ENCODE measurements at regions not wholly inside any gene's neighbourhood (a gene's known extent, or its start where the extent isn't known, plus 50 kb on each side); places are given as distances from the start of the nearest gene placed in this dataset.

DNA sequence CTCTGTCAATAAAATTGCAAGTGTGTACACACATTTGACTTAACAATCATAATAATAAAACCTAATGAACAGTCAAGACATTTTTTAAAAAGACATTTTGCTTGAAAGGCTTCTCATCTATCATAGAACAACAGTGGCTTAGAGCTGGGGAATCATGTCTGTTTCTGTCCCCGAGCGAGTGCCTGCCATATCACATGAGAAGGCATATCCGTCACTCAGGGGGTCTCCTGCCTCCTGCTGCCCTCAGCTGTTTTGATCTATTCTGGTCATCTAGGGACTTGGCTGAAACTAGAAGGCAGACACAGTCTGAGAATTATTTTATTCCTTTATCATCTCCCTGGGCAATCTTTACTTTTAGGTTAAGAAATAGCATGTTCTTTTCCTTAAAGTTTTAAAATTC is 278.7 kb upstream of the KLF6 start:
- TF ChIP-seq, protein P1, sequence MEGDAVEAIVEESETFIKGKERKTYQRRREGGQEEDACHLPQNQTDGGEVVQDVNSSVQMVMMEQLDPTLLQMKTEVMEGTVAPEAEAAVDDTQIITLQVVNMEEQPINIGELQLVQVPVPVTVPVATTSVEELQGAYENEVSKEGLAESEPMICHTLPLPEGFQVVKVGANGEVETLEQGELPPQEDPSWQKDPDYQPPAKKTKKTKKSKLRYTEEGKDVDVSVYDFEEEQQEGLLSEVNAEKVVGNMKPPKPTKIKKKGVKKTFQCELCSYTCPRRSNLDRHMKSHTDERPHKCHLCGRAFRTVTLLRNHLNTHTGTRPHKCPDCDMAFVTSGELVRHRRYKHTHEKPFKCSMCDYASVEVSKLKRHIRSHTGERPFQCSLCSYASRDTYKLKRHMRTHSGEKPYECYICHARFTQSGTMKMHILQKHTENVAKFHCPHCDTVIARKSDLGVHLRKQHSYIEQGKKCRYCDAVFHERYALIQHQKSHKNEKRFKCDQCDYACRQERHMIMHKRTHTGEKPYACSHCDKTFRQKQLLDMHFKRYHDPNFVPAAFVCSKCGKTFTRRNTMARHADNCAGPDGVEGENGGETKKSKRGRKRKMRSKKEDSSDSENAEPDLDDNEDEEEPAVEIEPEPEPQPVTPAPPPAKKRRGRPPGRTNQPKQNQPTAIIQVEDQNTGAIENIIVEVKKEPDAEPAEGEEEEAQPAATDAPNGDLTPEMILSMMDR (conservative IDR thresholded peaks at IDR 0.05; ENCODE audit: low read depth, low read length) = no peak
- TF ChIP-seq EZH2 (IDR thresholded peaks at IDR 0.05; ENCODE audit: low read length, unreplicated experiment) = no peak

Measured in PC-3 (cell line).